ENCODE measurements at regions not wholly inside any gene's neighbourhood (a gene's known extent, or its start where the extent isn't known, plus 50 kb on each side); places are given as distances from the start of the nearest gene placed in this dataset.

GRCh38 chr3:117540597-117540996 is 831.0 kb downstream of the TUSC7 start:
- TF ChIP-seq CTCF (IDR thresholded peaks at IDR 0.05; ENCODE audit: unreplicated experiment), result no peak
- Mint-ChIP-seq H3K4me3 (ENCODE audit: low read depth, unreplicated experiment) (no peak overlapping the region), H3K4me1 (ENCODE audit: low read depth, unreplicated experiment) (peaks cover 8% of the 10 kb centered on the region), H3K9me3 (ENCODE audit: low read depth, unreplicated experiment) (peaks cover 4% of the 10 kb centered on the region), H3K27me3 (ENCODE audit: unreplicated experiment) (no peaks in the 10 kb centered on the region), H3K36me3 (ENCODE audit: insufficient read depth, unreplicated experiment) (no peaks in the 10 kb centered on the region), H3K27ac (ENCODE audit: unreplicated experiment) (no peak overlapping the region)
- intact Hi-C loops (cut with micrococcal nuclease; ENCODE audit: unreplicated experiment), result no loop called here
- CTCF ChIA-PET, result interaction anchor here (0.9 kb wide), 1 partner anchor 10 kb away, joined by 3 read pairs; no protein-coding TSS in a partner anchor
- no TSS peak for BruUV-seq (replicated peaks)
- DNase-seq, result no peak

DNA sequence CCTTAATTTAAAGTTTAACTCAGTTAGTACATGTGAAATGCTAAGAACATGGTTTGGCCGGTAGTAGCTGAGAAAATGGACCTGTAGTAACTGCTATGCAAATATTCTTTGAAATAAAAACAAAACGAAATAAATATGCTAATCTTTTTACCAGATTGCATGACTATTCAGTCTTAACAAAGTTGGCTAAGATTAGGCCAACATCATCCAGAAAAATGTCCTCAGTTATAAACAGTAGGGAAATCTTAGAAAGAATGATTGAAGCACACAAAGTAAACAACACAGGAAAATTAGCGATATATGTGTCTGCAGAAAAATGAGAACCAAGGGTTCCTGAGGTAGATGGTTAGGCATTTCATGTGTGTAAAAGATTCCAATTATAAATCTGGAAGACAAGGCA is 832.1 kb downstream of the TUSC7 start:
- Mint-ChIP-seq H3K27ac (ENCODE audit: unreplicated experiment) (no peak overlapping the region), H3K36me3 (ENCODE audit: insufficient read depth, unreplicated experiment) (no peaks in the 10 kb centered on the region)

GRCh38 chr3:117543521-117543920 is 833.9 kb downstream of the TUSC7 start:
- Mint-ChIP-seq H3K9me3 (ENCODE audit: low read depth, unreplicated experiment) (no peaks in the 10 kb centered on the region), H3K27ac (ENCODE audit: unreplicated experiment) (no peak overlapping the region), H3K36me3 (ENCODE audit: insufficient read depth, unreplicated experiment) (no peaks in the 10 kb centered on the region), H3K4me1 (ENCODE audit: low read depth, unreplicated experiment) (peaks cover 38% of the 10 kb centered on the region), H3K27me3 (ENCODE audit: unreplicated experiment) (no peaks in the 10 kb centered on the region), H3K4me3 (ENCODE audit: low read depth, unreplicated experiment) (no peak overlapping the region)
- CTCF ChIA-PET, result no interaction called here
- DNase-seq, result no peak
- no peak for TF ChIP-seq CTCF (IDR thresholded peaks at IDR 0.05; ENCODE audit: unreplicated experiment)
- intact Hi-C loops (cut with micrococcal nuclease; ENCODE audit: unreplicated experiment), result no loop called here
- no TSS peak for BruUV-seq (replicated peaks)

More for the DNA sequence above, 832.1 kb downstream of the TUSC7 start:
- H3K27me3 Mint-ChIP-seq (ENCODE audit: unreplicated experiment), result no peaks in the 10 kb centered on the region
- CTCF ChIA-PET, result no interaction called here
- no TSS peak for BruUV-seq (replicated peaks)
- H3K4me1 Mint-ChIP-seq (ENCODE audit: low read depth, unreplicated experiment), result peaks cover 20% of the 10 kb centered on the region
- no peak for DNase-seq
- intact Hi-C loops (cut with micrococcal nuclease; ENCODE audit: unreplicated experiment), result no loop called here
- H3K4me3 Mint-ChIP-seq (ENCODE audit: low read depth, unreplicated experiment), result no peak overlapping the region
- H3K9me3 Mint-ChIP-seq (ENCODE audit: low read depth, unreplicated experiment), result peaks cover 2% of the 10 kb centered on the region
- TF ChIP-seq CTCF (IDR thresholded peaks at IDR 0.05; ENCODE audit: unreplicated experiment), result no peak

GRCh38 chr3:117545484-117545883 is 835.9 kb downstream of the TUSC7 start:
- no TSS peak for BruUV-seq (replicated peaks)
- DNase-seq, result no peak
- no peaks in the 10 kb centered on the region for H3K27me3 Mint-ChIP-seq (ENCODE audit: unreplicated experiment)
- H3K27ac Mint-ChIP-seq (ENCODE audit: unreplicated experiment), result no peak overlapping the region
- no peaks in the 10 kb centered on the region for H3K36me3 Mint-ChIP-seq (ENCODE audit: insufficient read depth, unreplicated experiment)
- no peaks in the 10 kb centered on the region for H3K9me3 Mint-ChIP-seq (ENCODE audit: low read depth, unreplicated experiment)
- CTCF ChIA-PET, result no interaction called here
- no peak overlapping the region for H3K4me3 Mint-ChIP-seq (ENCODE audit: low read depth, unreplicated experiment)
- peaks cover 41% of the 10 kb centered on the region for H3K4me1 Mint-ChIP-seq (ENCODE audit: low read depth, unreplicated experiment)
- intact Hi-C loops (cut with micrococcal nuclease; ENCODE audit: unreplicated experiment), result loop anchor here (5.0 kb wide), 1 partner anchor 172 kb away; no protein-coding TSS in a partner anchor
- TF ChIP-seq CTCF (IDR thresholded peaks at IDR 0.05; ENCODE audit: unreplicated experiment), result no peak
